ENCODE measurements at regions not wholly inside any gene's neighbourhood (a gene's known extent, or its start where the extent isn't known, plus 50 kb on each side); places are given as distances from the start of the nearest gene placed in this dataset.

DNA sequence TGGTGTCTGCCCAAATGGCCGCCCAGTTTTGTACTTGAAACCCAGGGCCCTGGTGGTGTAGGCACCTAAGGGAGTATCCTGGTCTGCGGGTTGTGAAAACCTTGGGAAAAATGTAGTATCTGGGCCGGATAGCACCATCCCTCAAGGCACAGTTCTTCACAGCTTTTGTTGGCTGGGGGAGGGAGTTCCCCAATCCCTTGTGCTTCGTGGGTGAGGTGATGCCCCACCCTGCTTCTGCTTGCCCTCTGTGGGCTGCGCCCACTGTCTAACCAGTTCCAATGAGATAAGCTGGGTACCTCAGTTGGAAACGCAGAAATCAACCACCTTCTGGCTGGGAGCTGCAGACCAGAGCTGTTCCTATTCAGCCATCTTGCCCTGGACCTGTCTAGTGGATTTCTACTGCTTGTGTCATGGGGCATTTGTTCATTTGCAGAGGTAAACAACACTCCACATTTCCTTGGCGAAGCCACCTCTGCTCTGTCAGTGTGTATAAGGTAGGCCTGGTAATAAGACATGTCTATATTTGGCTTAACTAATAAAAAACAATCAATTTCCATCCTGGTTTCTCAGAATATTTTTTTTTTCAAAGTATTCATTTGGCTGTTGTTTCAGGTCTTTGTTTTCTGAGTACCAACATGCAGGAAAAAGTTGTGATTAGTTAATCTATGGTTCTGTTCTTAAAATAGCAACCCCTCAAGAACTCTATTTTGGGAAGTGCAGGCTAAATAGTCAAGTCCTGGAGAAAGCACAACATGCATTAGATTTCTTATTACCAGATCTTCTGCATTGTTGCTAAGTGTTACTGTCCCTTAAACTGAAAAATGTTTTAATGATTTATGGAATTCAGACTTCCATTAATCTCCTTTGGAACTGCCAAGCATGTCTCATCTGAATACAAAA, 304.3 kb downstream of the ZIC1 start:
- H3K4me1 ChIP-seq: peaks cover 0 to 17% (median 2%) of the 10 kb centered on the region in 12 donors
- intact Hi-C loops (cut with DNase I): no loop called here
- H3K4me3 ChIP-seq: no peak overlapping the region
- WGBS, 4 donors: 81 to 88% (median 81%) methylated on average over 6 to 7 of the region's 7 CpGs
- H3K27ac ChIP-seq: peak overlapping the region in 8 of 12 donors; percentile 20 to 64 (median 46)
- DNase-seq (no peak), ATAC-seq (peak in 2 of 4 donors; percentile 60)
- no peaks in the 10 kb centered on the region for H3K36me3 ChIP-seq
- no peaks in the 10 kb centered on the region for H3K27me3 ChIP-seq
- H3K9me3 ChIP-seq: peaks cover 0 to 19% (median 0%) of the 10 kb centered on the region in 12 donors
- TF ChIP-seq, protein P1, sequence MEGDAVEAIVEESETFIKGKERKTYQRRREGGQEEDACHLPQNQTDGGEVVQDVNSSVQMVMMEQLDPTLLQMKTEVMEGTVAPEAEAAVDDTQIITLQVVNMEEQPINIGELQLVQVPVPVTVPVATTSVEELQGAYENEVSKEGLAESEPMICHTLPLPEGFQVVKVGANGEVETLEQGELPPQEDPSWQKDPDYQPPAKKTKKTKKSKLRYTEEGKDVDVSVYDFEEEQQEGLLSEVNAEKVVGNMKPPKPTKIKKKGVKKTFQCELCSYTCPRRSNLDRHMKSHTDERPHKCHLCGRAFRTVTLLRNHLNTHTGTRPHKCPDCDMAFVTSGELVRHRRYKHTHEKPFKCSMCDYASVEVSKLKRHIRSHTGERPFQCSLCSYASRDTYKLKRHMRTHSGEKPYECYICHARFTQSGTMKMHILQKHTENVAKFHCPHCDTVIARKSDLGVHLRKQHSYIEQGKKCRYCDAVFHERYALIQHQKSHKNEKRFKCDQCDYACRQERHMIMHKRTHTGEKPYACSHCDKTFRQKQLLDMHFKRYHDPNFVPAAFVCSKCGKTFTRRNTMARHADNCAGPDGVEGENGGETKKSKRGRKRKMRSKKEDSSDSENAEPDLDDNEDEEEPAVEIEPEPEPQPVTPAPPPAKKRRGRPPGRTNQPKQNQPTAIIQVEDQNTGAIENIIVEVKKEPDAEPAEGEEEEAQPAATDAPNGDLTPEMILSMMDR (IDR thresholded peaks at IDR 0.05): no peak
- TF ChIP-seq POLR2A (IDR thresholded peaks at IDR 0.05): no peak

DNA sequence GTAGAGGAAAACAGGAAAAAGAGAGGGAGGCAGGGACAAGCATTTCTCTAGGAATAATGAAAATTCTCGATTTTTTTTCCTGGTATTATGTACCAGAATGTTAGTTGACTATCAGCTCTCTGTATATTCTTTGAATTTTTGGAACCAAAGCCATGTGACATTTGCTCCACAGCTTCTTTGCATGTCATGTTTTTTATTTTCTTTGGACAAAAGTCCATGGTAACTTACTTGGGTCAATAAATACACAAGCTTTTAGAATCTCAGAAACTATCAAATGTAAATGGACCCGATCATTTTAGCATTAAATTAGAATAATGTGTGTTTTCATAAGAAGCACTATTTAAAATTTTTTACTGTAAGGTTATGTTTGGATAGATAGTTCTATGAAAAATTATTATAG, 320.5 kb downstream of the ZIC1 start:
- TF ChIP-seq, protein P1 (IDR thresholded peaks at IDR 0.05): no peak
- TF ChIP-seq POLR2A (IDR thresholded peaks at IDR 0.05): no peak
- H3K36me3 ChIP-seq: no peaks in the 10 kb centered on the region
- no peak overlapping the region for H3K27ac ChIP-seq
- H3K9me3 ChIP-seq: peaks cover 0 to 4% (median 0%) of the 10 kb centered on the region in 12 donors
- no peak for ATAC-seq
- 60 to 74% (median 66%) methylated on average over 2 of the region's 2 CpGs for WGBS, 4 donors
- intact Hi-C loops (cut with DNase I): no loop called here
- no peaks in the 10 kb centered on the region for H3K27me3 ChIP-seq
- no peak overlapping the region for H3K4me3 ChIP-seq
- H3K4me1 ChIP-seq: peaks cover 0 to 4% (median 0%) of the 10 kb centered on the region in 12 donors
- DNase-seq: no peak

DNA sequence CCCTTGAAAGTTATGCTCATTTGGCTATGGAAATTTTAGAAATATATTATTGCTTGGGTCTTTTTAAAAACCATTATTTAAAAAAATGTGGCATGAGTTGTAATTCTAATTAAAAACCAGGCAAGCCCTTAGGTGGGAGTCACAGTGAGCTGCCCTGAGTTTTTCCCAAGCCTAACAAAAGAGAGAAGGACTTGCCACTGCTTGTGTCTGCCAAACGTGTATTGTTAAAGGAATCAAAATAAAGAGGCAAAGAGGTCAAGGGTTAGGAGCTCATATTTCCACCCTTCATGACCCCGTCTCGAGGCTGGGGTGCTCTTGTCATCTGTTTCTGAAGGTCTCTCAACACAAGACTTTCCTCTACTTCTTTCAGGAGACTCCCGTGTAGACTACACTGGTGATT, 321.1 kb downstream of the ZIC1 start:
- ATAC-seq (no peak), DNase-seq (no peak)
- Histone ChIP-seq H3K36me3 (no peaks in the 10 kb centered on the region), H3K27ac (no peak overlapping the region), H3K4me1 (peaks cover 0 to 4% (median 0%) of the 10 kb centered on the region in 12 donors), H3K9me3 (peaks cover 0 to 4% (median 0%) of the 10 kb centered on the region in 12 donors), H3K4me3 (no peak overlapping the region), H3K27me3 (no peaks in the 10 kb centered on the region)
- 36 to 46% (median 43%) methylated on average over 4 of the region's 4 CpGs for WGBS, 4 donors
- no peak for TF ChIP-seq POLR2A (IDR thresholded peaks at IDR 0.05)
- TF ChIP-seq, protein P1 (IDR thresholded peaks at IDR 0.05): no peak
- intact Hi-C loops (cut with DNase I): no loop called here

DNA sequence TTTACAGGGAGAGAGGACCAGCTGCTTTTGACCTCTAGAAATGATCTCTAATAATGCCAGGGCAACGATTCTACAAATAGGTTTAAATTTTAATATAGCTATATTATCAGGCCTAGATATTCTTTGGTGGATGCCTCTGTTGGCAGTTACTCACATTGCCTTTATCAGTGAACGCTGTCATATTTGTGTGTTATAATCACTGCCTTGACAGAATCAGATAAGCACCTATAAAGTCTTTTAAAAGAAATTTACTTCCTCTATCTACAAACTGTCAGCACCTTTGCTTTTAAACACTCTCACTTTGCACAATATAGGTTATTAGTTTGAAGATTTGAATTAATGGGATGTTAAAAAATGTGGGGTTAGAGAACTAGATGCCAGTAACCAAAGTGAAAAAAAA, 324.1 kb downstream of the ZIC1 start:
- ATAC-seq: no peak
- Histone ChIP-seq H3K27ac (no peak overlapping the region), H3K27me3 (no peaks in the 10 kb centered on the region), H3K4me3 (no peak overlapping the region), H3K36me3 (no peaks in the 10 kb centered on the region), H3K9me3 (no peaks in the 10 kb centered on the region), H3K4me1 (peaks cover 0 to 4% (median 0%) of the 10 kb centered on the region in 12 donors)
- DNase-seq: no peak
- intact Hi-C loops (cut with DNase I): no loop called here
- TF ChIP-seq, protein P1 (IDR thresholded peaks at IDR 0.05): no peak
- TF ChIP-seq POLR2A (IDR thresholded peaks at IDR 0.05): no peak
- 27 to 38% (median 31%) methylated on average over 2 of the region's 2 CpGs for WGBS, 4 donors
